NCI-H446 (cell line): ENCODE measurements at regions not wholly inside any gene's neighbourhood (a gene's known extent, or its start where the extent isn't known, plus 50 kb on each side); places are given as distances from the start of the nearest gene placed in this dataset.
"Not testable (repeated sequence)": the region's sequence is repeated elsewhere in the genome, so short reads cannot be mapped to it uniquely, and the experiment has no call there.

Experiments
- DNase-seq, 2 experiments: peaks; one replicate each; lab custom pipeline; 2025; lab: John Stamatoyannopoulos, UW

GRCh38 chr10:42533866-42534265 lies 104.5 kb downstream of the ZNF33B start:
- not testable (repeated sequence) for DNase-seq

GRCh38 chr10:42532996-42533395 lies 105.4 kb downstream of the ZNF33B start:
- no peak for DNase-seq

- no peak for DNase-seq
These were observed 115.3 kb downstream of the ZNF33B start for GRCh38 chr10:42523098-42523497.

- DNase-seq, result no peak
These were observed 118.5 kb downstream of the ZNF33B start for GRCh38 chr10:42519761-42520460.

- DNase-seq, result no peak
These were observed 119.3 kb downstream of the ZNF33B start for GRCh38 chr10:42519079-42519478.

GRCh38 chr10:42513921-42514320 lies 124.4 kb downstream of the ZNF33B start:
- DNase-seq, result no peak

- no peak for DNase-seq
These were observed 146.6 kb downstream of the ZNF33B start for GRCh38 chr10:42491801-42492200.

- DNase-seq, result no peak
These were observed 147.3 kb downstream of the ZNF33B start for GRCh38 chr10:42491001-42491592.

- no peak for DNase-seq
These were observed 148.0 kb downstream of the ZNF33B start for GRCh38 chr10:42490368-42490767.

GRCh38 chr10:42488416-42488815 lies 150.0 kb downstream of the ZNF33B start:
- DNase-seq, result no peak

GRCh38 chr10:42482411-42482810 lies 156.0 kb downstream of the ZNF33B start:
- DNase-seq, result no peak

GRCh38 chr10:42479057-42479456 lies 159.3 kb downstream of the ZNF33B start:
- DNase-seq, result no peak

GRCh38 chr10:42477170-42477569 lies 161.2 kb downstream of the ZNF33B start:
- DNase-seq, result no peak

GRCh38 chr10:42476101-42476500 lies 162.3 kb downstream of the ZNF33B start:
- no peak for DNase-seq

- peak; percentile 1 to 27 for DNase-seq
These were observed 162.9 kb downstream of the ZNF33B start for GRCh38 chr10:42475168-42476098.

- no peak for DNase-seq
These were observed 184.1 kb downstream of the ZNF33B start for GRCh38 chr10:42454313-42454712.

GRCh38 chr10:42431095-42431494 lies 207.3 kb downstream of the ZNF33B start:
- no peak for DNase-seq

- DNase-seq, result no peak
These were observed 209.8 kb downstream of the ZNF33B start for GRCh38 chr10:42428534-42428933.

GRCh38 chr10:42422911-42423310 lies 215.5 kb downstream of the ZNF33B start:
- DNase-seq, result no peak

GRCh38 chr10:42421812-42422211 lies 216.6 kb downstream of the ZNF33B start:
- no peak for DNase-seq

GRCh38 chr10:42419789-42420188 lies 218.6 kb downstream of the ZNF33B start:
- no peak for DNase-seq

- DNase-seq, result no peak
These were observed 257.3 kb downstream of the ZNF33B start for GRCh38 chr10:42380926-42381547.
